ENCODE measurements at regions not wholly inside any gene's neighbourhood (a gene's known extent, or its start where the extent isn't known, plus 50 kb on each side); places are given as distances from the start of the nearest gene placed in this dataset.

- WGBS, 2 donors (ENCODE audit: low coverage in 1 of 2) = 82% methylated on average over 2 of the region's 2 CpGs; no CpG with 5 or more reads in 1 of the 2 donors
- H3K27me3 ChIP-seq = peaks cover 4% of the 10 kb centered on the region
- DNase-seq = no peak
- H3K36me3 ChIP-seq = no peaks in the 10 kb centered on the region
- TF ChIP-seq EP300 (IDR thresholded peaks at IDR 0.05; ENCODE audit: low read depth) (no peak), POLR2AphosphoS5 (IDR thresholded peaks at IDR 0.05) (no peak), POLR2A (IDR thresholded peaks at IDR 0.05) (no peak), CTCF (IDR thresholded peaks at IDR 0.05) (no peak)
- H3K27ac ChIP-seq = no peak overlapping the region
- no peaks in the 10 kb centered on the region for H3K9me3 ChIP-seq
- H3K4me3 ChIP-seq = no peak overlapping the region
- intact Hi-C loops (cut with DNase I; ENCODE audit: low total_unique reads) (no loop called here), in situ Hi-C loops (cut with MboI; ENCODE audit: low pct_ligation_motif_present in 1 of 4, low pct_unique_long_range_greater_than_20kb in 1 of 4, low sequenced_read_pairs in 3 of 4) (no loop called here)
- H3K4me1 ChIP-seq = no peaks in the 10 kb centered on the region
Observed at GRCh38 chr10:44287408-44287807, 97.5 kb downstream of the CXCL12 start.

- no peaks in the 10 kb centered on the region for H3K36me3 ChIP-seq
- H3K4me3 ChIP-seq = no peak overlapping the region
- H3K27me3 ChIP-seq = no peaks in the 10 kb centered on the region
- DNase-seq = no peak
- intact Hi-C loops (cut with DNase I; ENCODE audit: low total_unique reads) (no loop called here), in situ Hi-C loops (cut with MboI; ENCODE audit: low pct_ligation_motif_present in 1 of 4, low pct_unique_long_range_greater_than_20kb in 1 of 4, low sequenced_read_pairs in 3 of 4) (no loop called here)
- no peak for TF ChIP-seq POLR2AphosphoS5 (IDR thresholded peaks at IDR 0.05)
- no peak for TF ChIP-seq CTCF (IDR thresholded peaks at IDR 0.05)
- TF ChIP-seq EP300 (IDR thresholded peaks at IDR 0.05; ENCODE audit: low read depth) = no peak
- H3K27ac ChIP-seq = no peak overlapping the region
- no peaks in the 10 kb centered on the region for H3K4me1 ChIP-seq
- no peaks in the 10 kb centered on the region for H3K9me3 ChIP-seq
- 91 to 100% methylated on average over 1 to 6 of the region's 6 CpGs for WGBS, 2 donors (ENCODE audit: low coverage in 1 of 2)
Observed at GRCh38 chr10:44284198-44285084, 100.5 kb downstream of the CXCL12 start.

GRCh38 chr10:44282626-44283300, 102.1 kb downstream of the CXCL12 start:
- no peaks in the 10 kb centered on the region for H3K4me1 ChIP-seq

More at GRCh38 chr10:44282626-44283300, 102.1 kb downstream of the CXCL12 start:
- in situ Hi-C loops (cut with MboI; ENCODE audit: low pct_ligation_motif_present in 1 of 4, low pct_unique_long_range_greater_than_20kb in 1 of 4, low sequenced_read_pairs in 3 of 4) = no loop called here
- WGBS, 2 donors (ENCODE audit: low coverage in 1 of 2) = 67 to 79% methylated on average over 4 to 5 of the region's 5 CpGs
- no peak for DNase-seq
- TF ChIP-seq EP300 (IDR thresholded peaks at IDR 0.05; ENCODE audit: low read depth) (no peak), POLR2A (IDR thresholded peaks at IDR 0.05) (no peak), POLR2AphosphoS5 (IDR thresholded peaks at IDR 0.05) (no peak), CTCF (IDR thresholded peaks at IDR 0.05) (no peak)
- Histone ChIP-seq H3K36me3 (no peaks in the 10 kb centered on the region), H3K27me3 (no peaks in the 10 kb centered on the region), H3K27ac (no peak overlapping the region), H3K9me3 (no peaks in the 10 kb centered on the region), H3K4me3 (no peak overlapping the region)
- intact Hi-C loops (cut with DNase I; ENCODE audit: low total_unique reads) = no loop called here

All from transverse colon (tissue), 4 donors.